ENCODE measurements at regions not wholly inside any gene's neighbourhood (a gene's known extent, or its start where the extent isn't known, plus 50 kb on each side); places are given as distances from the start of the nearest gene placed in this dataset.

DNA sequence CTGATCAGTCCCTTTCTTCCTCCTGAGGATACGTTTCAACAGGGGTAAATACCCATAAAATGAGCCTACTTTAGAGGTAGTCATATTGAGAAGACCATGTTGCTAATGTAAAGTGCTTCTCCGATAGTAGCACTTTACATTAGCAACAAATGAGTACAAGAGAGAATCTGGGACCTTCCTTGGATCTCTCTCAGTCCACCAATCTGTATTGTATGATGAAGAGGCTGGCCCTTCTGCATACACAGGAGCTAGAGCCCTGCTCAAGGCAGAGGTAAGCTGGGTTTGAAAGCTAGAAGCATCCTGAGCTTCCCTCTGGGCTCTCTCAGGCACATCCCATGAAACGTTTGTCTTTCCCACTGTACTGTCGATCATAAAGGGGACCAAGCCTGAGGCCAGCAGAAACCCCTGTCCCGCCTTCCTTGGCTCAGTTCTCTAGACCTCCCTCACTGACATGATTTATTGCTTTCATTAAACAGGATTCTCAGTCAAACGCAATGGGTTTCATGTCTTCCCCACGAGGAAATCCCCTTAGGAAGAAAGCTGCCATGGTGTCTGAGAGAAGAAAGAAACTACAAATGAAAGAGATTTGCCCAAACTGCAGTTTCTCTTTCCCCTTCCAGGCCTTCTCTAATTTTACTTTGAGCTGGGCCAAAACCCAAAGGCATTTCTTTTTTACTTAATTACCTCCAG is 62.8 kb upstream of the BCAR3 start:
- Mint-ChIP-seq H3K4me1 (peaks cover 10% of the 10 kb centered on the region), H3K9me3 (peaks cover 8% of the 10 kb centered on the region), H3K36me3 (peaks cover 5% of the 10 kb centered on the region), H3K27me3 (no peaks in the 10 kb centered on the region), H3K27ac (peak overlapping the region; percentile 12), H3K4me3 (no peak overlapping the region)
- DNase-seq (ENCODE audit: low spot score in 2 of 2): no peak
- no peak for ATAC-seq (ENCODE audit: low read depth)

DNA sequence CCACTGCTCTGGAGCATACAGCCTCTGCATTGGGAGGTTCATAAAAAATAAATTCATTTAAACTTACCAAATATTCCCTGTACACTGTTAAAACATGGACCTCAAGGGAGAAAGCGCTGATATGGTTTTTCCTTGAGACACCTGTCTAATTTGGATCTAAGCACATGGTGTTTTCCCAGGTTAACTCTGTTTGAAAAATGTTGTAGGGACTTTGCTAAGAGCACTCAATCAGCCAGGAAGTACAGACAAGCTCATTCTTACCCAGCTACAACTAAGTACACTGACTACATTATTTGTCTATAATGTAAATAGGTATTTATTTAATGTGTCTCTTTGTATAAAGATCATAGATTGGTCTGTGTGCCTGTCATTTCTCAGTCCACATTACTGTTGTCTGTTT is 61.8 kb upstream of the BCAR3 start:
- Mint-ChIP-seq H3K27me3 (no peaks in the 10 kb centered on the region), H3K4me1 (peaks cover 9% of the 10 kb centered on the region), H3K9me3 (peaks cover 8% of the 10 kb centered on the region), H3K4me3 (no peak overlapping the region), H3K36me3 (peaks cover 5% of the 10 kb centered on the region), H3K27ac (no peak overlapping the region)
- DNase-seq (ENCODE audit: low spot score in 2 of 2) (no peak), ATAC-seq (ENCODE audit: low read depth) (no peak)

DNA sequence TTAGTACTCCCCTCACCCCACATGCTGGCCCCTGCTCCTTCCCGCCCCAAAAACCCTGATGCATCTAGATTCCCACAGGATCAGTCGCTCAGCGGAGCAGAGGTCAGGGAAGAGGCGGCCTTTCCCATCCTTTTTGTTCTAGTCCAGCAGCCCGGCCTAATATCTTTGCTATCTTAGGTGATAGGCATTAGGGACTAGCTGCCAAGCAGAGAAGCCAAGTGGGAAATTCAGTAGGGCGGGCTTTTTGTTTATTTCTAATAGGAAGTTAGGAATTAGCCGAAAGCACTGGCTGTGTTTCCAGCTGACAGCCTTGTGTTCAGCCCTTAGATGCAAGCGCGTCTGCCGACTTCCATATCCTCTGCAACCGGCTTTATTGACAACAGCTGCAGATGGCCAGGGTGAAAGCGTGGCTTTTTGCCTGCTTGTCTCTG is 59.0 kb upstream of the BCAR3 start:
- Mint-ChIP-seq H3K27me3 (no peaks in the 10 kb centered on the region), H3K9me3 (no peaks in the 10 kb centered on the region), H3K4me3 (no peak overlapping the region), H3K4me1 (peaks cover 5% of the 10 kb centered on the region), H3K27ac (no peak overlapping the region), H3K36me3 (no peaks in the 10 kb centered on the region)
- DNase-seq (ENCODE audit: low spot score in 2 of 2) (no peak), ATAC-seq (ENCODE audit: low read depth) (no peak)

DNA sequence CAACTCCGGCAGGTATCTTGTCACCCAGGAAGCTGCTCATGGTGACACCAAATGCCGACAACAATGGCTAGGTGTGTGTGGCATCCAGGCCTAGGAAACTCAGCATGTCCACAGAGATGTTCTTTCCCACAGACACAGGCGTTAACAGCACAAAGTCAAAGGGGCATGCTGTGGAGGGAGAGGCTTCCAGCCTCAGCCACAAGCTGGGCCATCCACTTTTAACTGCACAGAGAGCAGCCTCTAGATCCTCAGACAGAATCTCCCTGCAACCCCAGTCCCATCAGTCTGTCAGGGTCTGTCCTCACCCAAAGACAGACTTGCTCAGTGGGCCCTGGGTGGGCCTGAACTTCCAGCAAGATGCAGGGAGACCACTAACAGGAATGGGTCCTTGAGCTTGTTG is 58.5 kb upstream of the BCAR3 start:
- Mint-ChIP-seq H3K27ac (no peak overlapping the region), H3K27me3 (no peaks in the 10 kb centered on the region), H3K4me1 (peaks cover 3% of the 10 kb centered on the region), H3K9me3 (no peaks in the 10 kb centered on the region), H3K36me3 (no peaks in the 10 kb centered on the region), H3K4me3 (no peak overlapping the region)
- no peak for DNase-seq (ENCODE audit: low spot score in 2 of 2)
- ATAC-seq (ENCODE audit: low read depth): no peak

DNA sequence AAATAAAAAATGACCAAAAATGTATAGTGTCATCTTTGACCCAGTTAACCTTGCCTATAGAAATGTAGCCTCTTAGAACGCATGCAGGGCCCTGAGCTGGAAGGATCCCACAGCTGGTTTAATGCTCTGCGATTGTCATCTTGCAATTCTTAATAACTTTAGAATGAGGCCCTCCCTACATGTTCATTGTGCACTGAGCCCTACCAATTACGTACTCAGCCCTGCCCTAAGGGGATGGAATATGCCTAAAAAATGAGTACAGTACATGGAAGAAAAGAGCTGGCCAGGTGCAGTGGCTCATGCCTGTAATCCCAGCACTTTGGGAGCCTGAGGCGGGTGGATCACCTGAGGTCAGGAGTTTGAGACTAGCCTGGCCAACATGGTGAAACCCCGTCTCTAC is 57.8 kb upstream of the BCAR3 start:
- Mint-ChIP-seq H3K4me3 (no peak overlapping the region), H3K27ac (no peak overlapping the region), H3K36me3 (no peaks in the 10 kb centered on the region), H3K27me3 (no peaks in the 10 kb centered on the region), H3K4me1 (peaks cover 3% of the 10 kb centered on the region), H3K9me3 (no peaks in the 10 kb centered on the region)
- DNase-seq (ENCODE audit: low spot score in 2 of 2) (no peak), ATAC-seq (ENCODE audit: low read depth) (no peak)

DNA sequence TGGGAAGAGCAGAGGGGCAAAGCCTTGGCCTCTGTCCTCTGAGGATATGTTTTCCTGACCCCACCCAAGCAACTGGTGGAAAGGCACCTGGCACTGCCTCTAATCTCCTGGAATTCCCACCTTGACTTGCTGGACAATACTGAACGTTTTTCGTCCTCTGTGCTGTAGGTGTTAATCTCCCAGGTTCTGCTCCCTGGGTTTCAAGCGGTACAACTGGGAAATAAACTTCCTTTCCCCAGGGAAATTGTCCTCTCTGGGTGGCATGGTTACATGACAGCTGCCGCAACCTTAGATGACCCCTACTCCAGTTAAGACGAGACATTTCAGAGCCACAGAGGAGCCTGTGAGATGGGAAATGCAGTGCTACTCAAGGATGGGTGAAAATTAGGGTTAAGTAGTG is 57.3 kb upstream of the BCAR3 start:
- Mint-ChIP-seq H3K4me1 (peaks cover 3% of the 10 kb centered on the region), H3K9me3 (no peaks in the 10 kb centered on the region), H3K27ac (no peak overlapping the region), H3K27me3 (no peaks in the 10 kb centered on the region), H3K4me3 (no peak overlapping the region), H3K36me3 (no peaks in the 10 kb centered on the region)
- ATAC-seq (ENCODE audit: low read depth) (no peak), DNase-seq (ENCODE audit: low spot score in 2 of 2) (no peak)

DNA sequence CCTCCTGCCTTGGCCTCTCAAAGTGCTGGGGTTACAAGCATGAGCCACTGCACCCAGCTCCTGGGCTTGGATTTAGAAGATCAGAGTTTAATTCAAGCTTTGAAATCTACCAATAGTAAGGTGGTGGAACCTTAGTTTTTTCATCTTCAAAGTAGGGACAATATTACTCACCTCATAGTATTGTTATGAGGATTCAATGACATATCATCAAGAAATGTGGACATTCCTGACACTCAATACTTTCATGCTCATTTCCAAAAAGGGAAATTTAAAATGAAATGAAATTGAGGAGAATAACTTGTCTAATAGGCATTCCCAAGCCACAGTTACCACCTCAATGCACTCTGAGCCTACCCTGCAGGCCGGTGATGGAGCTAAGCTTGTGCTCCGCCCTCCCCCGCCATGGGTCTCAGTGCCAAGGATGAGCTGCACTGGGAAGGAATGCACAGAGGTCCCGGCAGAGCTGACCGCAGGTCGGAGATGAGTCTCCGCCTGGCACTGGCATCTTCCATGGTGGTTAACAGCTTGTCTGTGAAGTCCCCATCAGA is 56.5 kb upstream of the BCAR3 start:
- DNase-seq (ENCODE audit: low spot score in 2 of 2): no peak
- no peak overlapping the region for H3K4me3 Mint-ChIP-seq
- no peak for ATAC-seq (ENCODE audit: low read depth)
- no peaks in the 10 kb centered on the region for H3K9me3 Mint-ChIP-seq
- H3K4me1 Mint-ChIP-seq: peaks cover 3% of the 10 kb centered on the region
- no peaks in the 10 kb centered on the region for H3K36me3 Mint-ChIP-seq
- H3K27me3 Mint-ChIP-seq: no peaks in the 10 kb centered on the region
- H3K27ac Mint-ChIP-seq: no peak overlapping the region

DNA sequence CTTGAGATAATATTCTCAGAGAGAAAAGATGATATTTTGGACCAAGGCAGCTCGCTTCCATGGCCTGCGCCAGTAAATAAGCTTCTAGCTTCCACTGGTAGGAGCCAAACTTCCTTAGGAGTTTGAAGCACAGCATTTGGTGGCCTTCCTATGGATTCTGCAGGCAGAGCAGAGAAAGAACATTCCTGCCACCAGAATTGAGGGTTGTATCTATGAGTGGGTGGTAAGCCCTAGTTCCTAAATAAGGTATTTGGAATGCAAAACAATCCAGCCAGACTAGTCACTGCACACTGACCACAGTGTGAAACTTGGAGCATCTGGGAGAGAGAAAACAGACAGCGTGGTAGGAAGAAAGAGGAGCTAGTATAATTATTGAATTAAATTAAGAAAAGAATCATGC is 54.1 kb upstream of the BCAR3 start:
- no peak for ATAC-seq (ENCODE audit: low read depth)
- Mint-ChIP-seq H3K9me3 (no peaks in the 10 kb centered on the region), H3K27me3 (no peaks in the 10 kb centered on the region), H3K4me1 (peaks cover 12% of the 10 kb centered on the region), H3K36me3 (no peaks in the 10 kb centered on the region), H3K4me3 (no peak overlapping the region), H3K27ac (no peak overlapping the region)
- no peak for DNase-seq (ENCODE audit: low spot score in 2 of 2)

DNA sequence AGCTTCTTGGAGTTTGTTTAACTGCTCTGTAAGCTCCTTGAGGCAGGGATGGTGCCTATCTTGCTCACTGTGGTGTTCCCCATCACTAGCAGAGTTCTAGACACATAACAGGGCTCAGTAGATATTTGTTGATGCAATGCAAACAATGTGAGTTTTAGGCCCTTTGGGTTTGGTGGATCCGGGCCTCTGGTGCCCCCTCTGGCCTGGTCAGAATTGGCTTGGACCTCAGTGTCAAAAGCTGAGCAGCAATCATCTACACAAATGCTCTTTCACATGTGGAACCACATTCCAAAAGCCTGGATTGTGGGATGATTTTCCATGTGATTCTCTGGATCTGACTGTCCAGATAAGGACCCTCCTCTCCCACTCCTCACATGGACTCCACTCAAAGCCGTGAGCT is 53.4 kb upstream of the BCAR3 start:
- peak; percentile 34 for ATAC-seq (ENCODE audit: low read depth)

DNA sequence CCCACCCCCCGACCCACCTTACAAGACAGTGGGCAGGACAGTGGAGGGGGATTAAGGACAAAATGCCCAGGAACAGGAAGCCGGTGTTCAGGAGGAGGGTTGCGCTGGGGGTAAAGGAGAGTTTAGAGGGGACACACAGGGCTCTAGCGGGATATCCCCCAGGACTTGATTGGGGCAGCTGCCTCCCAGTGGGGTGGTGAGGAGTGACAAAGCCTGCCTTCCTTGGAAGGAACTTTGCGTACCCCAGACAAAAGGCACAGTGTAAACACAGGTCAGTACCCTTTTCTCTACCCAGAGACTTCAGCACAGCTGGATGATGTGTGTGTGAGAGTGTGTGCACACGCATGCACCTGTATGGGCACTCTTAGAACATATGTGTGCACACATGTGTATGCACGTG is 51.7 kb upstream of the BCAR3 start:
- H3K4me3 Mint-ChIP-seq: no peak overlapping the region
- H3K27ac Mint-ChIP-seq: no peak overlapping the region
- no peaks in the 10 kb centered on the region for H3K27me3 Mint-ChIP-seq
- no peaks in the 10 kb centered on the region for H3K9me3 Mint-ChIP-seq
- H3K36me3 Mint-ChIP-seq: no peaks in the 10 kb centered on the region
- no peak for DNase-seq (ENCODE audit: low spot score in 2 of 2)
- ATAC-seq (ENCODE audit: low read depth): no peak
- H3K4me1 Mint-ChIP-seq: peaks cover 25% of the 10 kb centered on the region

More for the DNA sequence above, 53.4 kb upstream of the BCAR3 start:
- Mint-ChIP-seq H3K36me3 (no peaks in the 10 kb centered on the region), H3K4me1 (peaks cover 18% of the 10 kb centered on the region), H3K4me3 (no peak overlapping the region), H3K27ac (no peak overlapping the region), H3K27me3 (no peaks in the 10 kb centered on the region), H3K9me3 (no peaks in the 10 kb centered on the region)
- DNase-seq (ENCODE audit: low spot score in 2 of 2): no peak

DNA sequence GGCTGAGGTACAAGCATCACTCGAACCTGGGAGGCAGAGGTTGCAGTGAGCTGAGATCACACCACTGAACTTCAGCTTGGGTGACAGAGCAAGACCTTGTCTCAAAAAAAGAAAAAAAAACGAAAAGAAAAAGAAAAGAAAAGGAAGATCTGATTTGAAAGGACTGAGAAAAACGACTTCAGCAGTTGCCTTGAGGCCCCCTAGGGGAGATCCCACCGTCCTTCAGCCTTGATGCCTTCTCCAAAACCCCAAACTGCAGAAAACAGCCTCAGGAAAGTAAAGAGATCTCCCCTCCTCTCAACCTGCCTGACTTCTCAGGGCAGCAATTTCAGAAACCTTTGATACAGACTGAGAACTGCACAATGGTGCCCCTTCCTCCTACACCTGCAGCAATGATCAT is 50.9 kb upstream of the BCAR3 start:
- DNase-seq (ENCODE audit: low spot score in 2 of 2) (no peak), ATAC-seq (ENCODE audit: low read depth) (peak; percentile 26)
- Mint-ChIP-seq H3K4me1 (peaks cover 25% of the 10 kb centered on the region), H3K9me3 (no peaks in the 10 kb centered on the region), H3K36me3 (no peaks in the 10 kb centered on the region), H3K27me3 (no peaks in the 10 kb centered on the region), H3K27ac (no peak overlapping the region), H3K4me3 (no peak overlapping the region)

Measured in memory B cell (primary cell).